ENCODE measurements at regions not wholly inside any gene's neighbourhood (a gene's known extent, or its start where the extent isn't known, plus 50 kb on each side); places are given as distances from the start of the nearest gene placed in this dataset.

DNA sequence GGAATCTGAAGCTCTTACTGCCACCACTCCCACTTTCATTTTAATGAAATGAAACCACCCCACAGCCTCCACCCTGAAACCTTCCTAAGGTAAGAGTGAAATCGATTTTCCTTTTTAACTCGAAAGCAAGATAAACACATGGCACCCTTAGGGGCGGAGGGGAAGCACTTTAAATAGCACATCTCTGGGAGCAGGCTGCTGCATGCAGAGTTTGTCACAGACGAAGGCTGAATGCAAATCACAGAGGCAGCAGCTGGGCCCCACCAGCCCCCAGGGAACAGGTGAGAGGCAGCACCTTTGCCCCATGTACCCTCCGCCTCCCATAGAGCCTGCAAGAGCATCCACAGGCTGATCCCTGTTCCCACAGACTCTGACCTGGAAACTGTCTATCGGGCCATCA lies 60.0 kb upstream of the GRIK3 start:
- TF ChIP-seq, protein P1, sequence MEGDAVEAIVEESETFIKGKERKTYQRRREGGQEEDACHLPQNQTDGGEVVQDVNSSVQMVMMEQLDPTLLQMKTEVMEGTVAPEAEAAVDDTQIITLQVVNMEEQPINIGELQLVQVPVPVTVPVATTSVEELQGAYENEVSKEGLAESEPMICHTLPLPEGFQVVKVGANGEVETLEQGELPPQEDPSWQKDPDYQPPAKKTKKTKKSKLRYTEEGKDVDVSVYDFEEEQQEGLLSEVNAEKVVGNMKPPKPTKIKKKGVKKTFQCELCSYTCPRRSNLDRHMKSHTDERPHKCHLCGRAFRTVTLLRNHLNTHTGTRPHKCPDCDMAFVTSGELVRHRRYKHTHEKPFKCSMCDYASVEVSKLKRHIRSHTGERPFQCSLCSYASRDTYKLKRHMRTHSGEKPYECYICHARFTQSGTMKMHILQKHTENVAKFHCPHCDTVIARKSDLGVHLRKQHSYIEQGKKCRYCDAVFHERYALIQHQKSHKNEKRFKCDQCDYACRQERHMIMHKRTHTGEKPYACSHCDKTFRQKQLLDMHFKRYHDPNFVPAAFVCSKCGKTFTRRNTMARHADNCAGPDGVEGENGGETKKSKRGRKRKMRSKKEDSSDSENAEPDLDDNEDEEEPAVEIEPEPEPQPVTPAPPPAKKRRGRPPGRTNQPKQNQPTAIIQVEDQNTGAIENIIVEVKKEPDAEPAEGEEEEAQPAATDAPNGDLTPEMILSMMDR (IDR thresholded peaks at IDR 0.05): no peak
- TF ChIP-seq POLR2A (IDR thresholded peaks at IDR 0.05): no peak
